Omental fat pad (tissue), 3 donors: ENCODE measurements at regions not wholly inside any gene's neighbourhood (a gene's known extent, or its start where the extent isn't known, plus 50 kb on each side); places are given as distances from the start of the nearest gene placed in this dataset.

Source experiments
- ATAC-seq: fragments of 150-250 bp; one replicate; pipeline ENCODE4 v1.9.1; 2016; ENCODE audit warnings: mild to moderate bottlenecking, moderate library complexity; ENCODE audit not compliant: low FRiP score
- DNase-seq: peaks from one replicate; pipeline ENCODE4 v3.0.0-alpha.2; 2019; ENCODE audit warnings: low spot score
- TF ChIP-seq, protein P1 (sequence below), 3 donors: fragments of 450-650 bp; IDR thresholded peaks; one replicate each; pipeline ENCODE4 v1.5.1; 2016 to 2017; ENCODE audit warnings: antibody characterized with exemption in 3 of 3, mild to moderate bottlenecking in 3 of 3, moderate library complexity in 2 of 3

GRCh38 chr9:90037146-90037797 lies 432.5 kb downstream of the GADD45G start:
- ATAC-seq (no peak), DNase-seq (no peak)
- TF ChIP-seq, protein P1, sequence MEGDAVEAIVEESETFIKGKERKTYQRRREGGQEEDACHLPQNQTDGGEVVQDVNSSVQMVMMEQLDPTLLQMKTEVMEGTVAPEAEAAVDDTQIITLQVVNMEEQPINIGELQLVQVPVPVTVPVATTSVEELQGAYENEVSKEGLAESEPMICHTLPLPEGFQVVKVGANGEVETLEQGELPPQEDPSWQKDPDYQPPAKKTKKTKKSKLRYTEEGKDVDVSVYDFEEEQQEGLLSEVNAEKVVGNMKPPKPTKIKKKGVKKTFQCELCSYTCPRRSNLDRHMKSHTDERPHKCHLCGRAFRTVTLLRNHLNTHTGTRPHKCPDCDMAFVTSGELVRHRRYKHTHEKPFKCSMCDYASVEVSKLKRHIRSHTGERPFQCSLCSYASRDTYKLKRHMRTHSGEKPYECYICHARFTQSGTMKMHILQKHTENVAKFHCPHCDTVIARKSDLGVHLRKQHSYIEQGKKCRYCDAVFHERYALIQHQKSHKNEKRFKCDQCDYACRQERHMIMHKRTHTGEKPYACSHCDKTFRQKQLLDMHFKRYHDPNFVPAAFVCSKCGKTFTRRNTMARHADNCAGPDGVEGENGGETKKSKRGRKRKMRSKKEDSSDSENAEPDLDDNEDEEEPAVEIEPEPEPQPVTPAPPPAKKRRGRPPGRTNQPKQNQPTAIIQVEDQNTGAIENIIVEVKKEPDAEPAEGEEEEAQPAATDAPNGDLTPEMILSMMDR (IDR thresholded peaks at IDR 0.05) = no peak

GRCh38 chr9:90038763-90039162 lies 434.0 kb downstream of the GADD45G start:
- ATAC-seq = no peak
- no peak for DNase-seq
- TF ChIP-seq, protein P1 (IDR thresholded peaks at IDR 0.05) = no peak

- ATAC-seq (no peak), DNase-seq (no peak)
- TF ChIP-seq, protein P1 (IDR thresholded peaks at IDR 0.05) = no peak
These were observed 439.5 kb downstream of the GADD45G start for GRCh38 chr9:90044263-90044662.

GRCh38 chr9:90044710-90045151 lies 439.9 kb downstream of the GADD45G start:
- ATAC-seq (no peak), DNase-seq (no peak)
- TF ChIP-seq, protein P1 (IDR thresholded peaks at IDR 0.05) = no peak

DNA sequence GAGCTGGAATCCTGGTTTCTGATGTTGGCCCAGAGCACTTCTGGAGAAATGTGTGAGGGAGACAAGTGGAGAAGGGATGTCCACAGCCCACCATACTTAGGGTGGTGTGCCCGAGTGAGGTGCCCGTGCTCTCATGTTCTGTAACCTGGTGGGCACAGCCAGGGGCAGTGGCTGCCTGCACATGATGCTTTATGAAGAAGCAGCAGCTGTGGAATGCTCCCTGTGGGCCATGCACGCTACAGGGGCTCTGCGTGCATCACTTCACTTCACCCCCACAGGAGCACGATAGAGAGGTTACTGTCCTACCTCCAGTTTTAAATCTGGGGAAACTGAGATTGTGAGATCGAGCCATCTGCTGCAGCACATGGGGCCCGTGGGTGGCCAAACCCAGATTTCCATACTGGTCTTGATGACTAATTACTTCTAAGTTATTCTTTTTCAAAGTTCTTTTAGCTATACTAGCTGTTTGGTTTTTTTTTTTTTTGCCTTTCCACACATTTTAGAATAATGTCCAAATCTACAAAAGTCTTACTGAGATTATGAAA lies 441.6 kb downstream of the GADD45G start:
- TF ChIP-seq, protein P1 (IDR thresholded peaks at IDR 0.05) = no peak
- no peak for ATAC-seq

GRCh38 chr9:90047828-90048227 lies 443.0 kb downstream of the GADD45G start:
- ATAC-seq = no peak
- TF ChIP-seq, protein P1 (IDR thresholded peaks at IDR 0.05) = no peak
- DNase-seq = no peak

More for the DNA sequence above, 441.6 kb downstream of the GADD45G start:
- no peak for DNase-seq

DNA sequence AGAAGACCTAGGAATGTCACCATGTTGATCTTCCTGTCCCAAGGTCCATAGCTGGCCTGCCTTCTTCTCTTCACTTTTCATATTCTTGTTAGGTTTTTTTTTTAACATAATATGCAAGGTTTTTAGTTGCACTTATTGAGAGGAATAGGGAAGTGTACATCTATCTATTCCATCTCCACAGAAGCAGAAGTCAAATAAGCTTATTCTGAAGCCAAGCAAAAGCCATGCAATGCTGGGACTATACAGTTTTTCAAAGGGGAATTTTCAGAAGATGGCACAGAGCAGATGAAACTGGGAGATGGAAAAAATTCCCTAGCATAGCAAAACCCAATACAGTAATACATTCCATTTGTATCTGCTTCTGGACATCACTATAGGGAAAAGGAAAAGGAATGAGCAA lies 447.6 kb downstream of the GADD45G start:
- ATAC-seq (no peak), DNase-seq (no peak)
- TF ChIP-seq, protein P1 (IDR thresholded peaks at IDR 0.05) = no peak
